ENCODE measurements at regions not wholly inside any gene's neighbourhood (a gene's known extent, or its start where the extent isn't known, plus 50 kb on each side); places are given as distances from the start of the nearest gene placed in this dataset.

DNA sequence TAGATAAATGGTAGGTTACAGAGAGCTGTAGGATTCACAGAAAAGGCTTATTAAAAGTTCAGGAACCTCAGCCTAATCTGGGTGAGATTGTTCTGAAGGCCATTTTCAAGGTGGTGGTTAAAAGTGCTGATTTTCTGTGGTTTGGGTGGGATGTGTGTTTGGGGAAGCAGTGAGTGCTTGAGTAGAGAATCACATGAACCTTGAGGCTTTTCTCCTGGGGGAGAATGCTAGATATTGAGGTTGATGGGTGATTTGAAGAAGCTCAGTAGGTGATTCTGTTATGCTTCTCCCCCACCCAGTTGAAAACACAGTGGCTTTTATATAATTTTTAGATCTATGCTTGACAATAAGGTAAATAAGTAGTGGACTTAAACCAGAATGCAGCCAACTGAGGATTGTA is 420.9 kb downstream of the PCNX1 start:
- no peak for DNase-seq (ENCODE audit: extremely low read depth, low read depth)
- H3K4me3 ChIP-seq (replicated peaks; ENCODE audit: low read depth, low read length) = no peak overlapping the region
- TF ChIP-seq, protein P1, sequence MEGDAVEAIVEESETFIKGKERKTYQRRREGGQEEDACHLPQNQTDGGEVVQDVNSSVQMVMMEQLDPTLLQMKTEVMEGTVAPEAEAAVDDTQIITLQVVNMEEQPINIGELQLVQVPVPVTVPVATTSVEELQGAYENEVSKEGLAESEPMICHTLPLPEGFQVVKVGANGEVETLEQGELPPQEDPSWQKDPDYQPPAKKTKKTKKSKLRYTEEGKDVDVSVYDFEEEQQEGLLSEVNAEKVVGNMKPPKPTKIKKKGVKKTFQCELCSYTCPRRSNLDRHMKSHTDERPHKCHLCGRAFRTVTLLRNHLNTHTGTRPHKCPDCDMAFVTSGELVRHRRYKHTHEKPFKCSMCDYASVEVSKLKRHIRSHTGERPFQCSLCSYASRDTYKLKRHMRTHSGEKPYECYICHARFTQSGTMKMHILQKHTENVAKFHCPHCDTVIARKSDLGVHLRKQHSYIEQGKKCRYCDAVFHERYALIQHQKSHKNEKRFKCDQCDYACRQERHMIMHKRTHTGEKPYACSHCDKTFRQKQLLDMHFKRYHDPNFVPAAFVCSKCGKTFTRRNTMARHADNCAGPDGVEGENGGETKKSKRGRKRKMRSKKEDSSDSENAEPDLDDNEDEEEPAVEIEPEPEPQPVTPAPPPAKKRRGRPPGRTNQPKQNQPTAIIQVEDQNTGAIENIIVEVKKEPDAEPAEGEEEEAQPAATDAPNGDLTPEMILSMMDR (IDR thresholded peaks at IDR 0.05; ENCODE audit: low read depth, low read length, missing control alignments) = no peak

DNA sequence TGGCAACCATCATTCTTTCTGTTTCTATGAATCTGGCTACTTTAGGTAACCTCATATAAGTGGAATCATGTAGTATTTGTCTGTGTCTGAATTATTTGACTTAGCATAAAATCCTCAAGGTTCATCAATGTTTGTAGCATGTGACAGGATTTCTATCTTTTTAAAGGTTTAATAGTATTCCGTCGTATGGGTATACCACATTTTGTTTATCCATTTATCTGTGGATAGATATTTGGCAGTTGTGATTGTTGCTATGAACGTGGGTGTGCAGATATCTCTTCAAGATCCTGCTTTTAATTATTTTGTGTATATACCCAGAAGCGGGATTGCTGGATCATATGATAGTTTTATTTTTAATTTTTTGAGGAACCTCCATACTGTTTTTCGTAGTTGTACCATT is 421.7 kb downstream of the PCNX1 start:
- H3K4me3 ChIP-seq (replicated peaks; ENCODE audit: low read depth, low read length) = no peak overlapping the region
- TF ChIP-seq, protein P1 (IDR thresholded peaks at IDR 0.05; ENCODE audit: low read depth, low read length, missing control alignments) = no peak
- DNase-seq (ENCODE audit: extremely low read depth, low read depth) = no peak

DNA sequence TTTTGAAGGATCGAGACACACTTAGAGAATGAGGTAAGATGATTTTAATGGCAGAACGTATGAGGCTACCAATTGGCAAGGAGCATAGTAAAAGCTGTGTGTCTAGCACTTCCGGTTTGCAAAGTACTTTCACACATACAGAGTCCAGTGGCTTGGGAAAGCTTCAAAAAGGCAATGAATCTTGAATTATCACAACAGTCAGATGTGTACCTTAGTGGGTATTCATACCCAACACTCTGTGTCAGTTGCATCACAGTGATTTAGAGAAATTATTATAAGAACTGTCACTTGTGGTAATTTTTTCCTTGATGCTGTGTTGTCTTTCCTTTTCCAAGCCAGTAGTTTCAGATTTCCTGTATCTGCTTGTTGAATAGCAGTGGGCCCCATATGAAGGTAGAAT is 424.1 kb downstream of the PCNX1 start:
- DNase-seq (ENCODE audit: extremely low read depth, low read depth) = no peak
- H3K4me3 ChIP-seq (replicated peaks; ENCODE audit: low read depth, low read length) = no peak overlapping the region
- TF ChIP-seq, protein P1 (IDR thresholded peaks at IDR 0.05; ENCODE audit: low read depth, low read length, missing control alignments) = no peak

DNA sequence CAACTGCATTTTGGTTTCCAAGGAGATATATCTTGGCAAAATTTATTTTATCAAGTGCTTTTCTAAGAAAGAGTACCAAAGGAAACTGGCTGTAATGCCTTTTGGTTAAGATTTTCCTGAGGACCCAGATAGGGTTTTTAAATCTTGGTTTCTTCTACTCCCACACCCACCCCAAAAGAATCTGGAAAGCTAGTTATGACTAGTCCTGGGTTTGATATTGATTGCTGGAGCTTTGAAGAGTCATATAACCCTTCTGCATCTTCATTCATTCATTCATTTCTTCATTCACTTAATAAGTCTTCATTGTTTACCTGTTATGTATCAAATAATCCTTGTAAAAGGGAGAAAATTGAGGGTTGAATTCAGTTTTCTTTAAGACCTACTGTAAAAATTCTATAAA is 425.2 kb downstream of the PCNX1 start:
- TF ChIP-seq, protein P1 (IDR thresholded peaks at IDR 0.05; ENCODE audit: low read depth, low read length, missing control alignments) = no peak
- DNase-seq (ENCODE audit: extremely low read depth, low read depth) = no peak
- no peak overlapping the region for H3K4me3 ChIP-seq (replicated peaks; ENCODE audit: low read depth, low read length)

DNA sequence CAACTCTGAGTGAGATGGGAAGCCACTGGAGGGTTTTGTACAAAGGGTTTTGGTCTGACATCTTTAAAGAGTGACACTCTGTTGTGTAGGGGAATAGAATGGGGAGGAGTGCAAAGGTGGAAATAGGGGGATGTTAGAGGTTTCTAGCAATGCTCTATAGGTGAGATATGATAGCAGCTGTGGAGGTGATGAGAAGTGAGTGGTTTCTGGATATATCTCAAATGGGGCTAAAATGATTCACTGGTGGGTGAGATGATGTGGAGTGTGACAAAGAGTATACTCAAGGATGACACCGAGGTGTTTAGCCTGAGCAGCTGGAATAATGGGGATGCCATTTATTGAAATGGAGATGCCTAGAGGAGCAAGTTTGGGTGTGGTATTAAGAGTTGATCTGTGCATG is 426.4 kb downstream of the PCNX1 start:
- no peak for DNase-seq (ENCODE audit: extremely low read depth, low read depth)

DNA sequence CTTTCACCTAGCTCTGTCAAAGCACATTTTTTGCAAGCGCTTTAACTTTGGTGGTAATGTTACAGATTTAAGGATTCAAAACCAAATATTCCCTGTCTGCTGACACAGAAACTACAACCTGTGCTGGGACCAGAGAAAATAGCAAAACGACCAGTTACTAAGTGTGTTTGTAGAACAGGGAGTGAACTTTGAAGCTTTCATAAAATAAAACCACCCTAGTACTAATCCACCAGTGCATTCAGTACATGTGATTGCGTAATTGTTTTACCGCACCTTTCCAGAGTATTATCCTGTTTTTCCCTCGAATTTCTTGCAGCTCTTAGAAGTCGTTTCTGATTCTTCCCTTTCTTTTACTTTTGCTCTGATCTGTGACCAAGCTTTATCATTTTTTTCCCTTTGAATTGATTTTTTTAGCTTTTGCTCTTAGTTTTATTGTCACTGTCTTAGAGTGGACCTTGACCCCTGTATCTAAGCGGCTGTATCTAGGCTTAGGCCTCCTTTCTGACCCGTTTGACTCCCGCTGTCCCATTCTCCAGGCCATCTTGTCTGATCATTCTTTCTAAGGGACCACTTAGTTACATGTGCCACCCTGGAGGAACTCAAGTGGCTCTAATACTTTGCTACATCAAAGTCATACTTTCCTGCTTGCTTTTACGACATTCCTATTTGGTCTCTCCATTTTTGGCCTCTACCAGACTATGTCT is 429.4 kb downstream of the PCNX1 start:
- no peak for DNase-seq (ENCODE audit: extremely low read depth, low read depth)

More for the DNA sequence above, 426.4 kb downstream of the PCNX1 start:
- no peak overlapping the region for H3K4me3 ChIP-seq (replicated peaks; ENCODE audit: low read depth, low read length)
- TF ChIP-seq, protein P1 (IDR thresholded peaks at IDR 0.05; ENCODE audit: low read depth, low read length, missing control alignments) = no peak

More for the DNA sequence above, 429.4 kb downstream of the PCNX1 start:
- H3K4me3 ChIP-seq (replicated peaks; ENCODE audit: low read depth, low read length) = no peak overlapping the region
- TF ChIP-seq, protein P1 (IDR thresholded peaks at IDR 0.05; ENCODE audit: low read depth, low read length, missing control alignments) = no peak

Measured in HFF-Myc (cell line).